Activated T-cell treated with anti-CD3 and anti-CD28 coated beads, Interleukin-2, amount 50 U/mL, for 1 hour (primary cell): ENCODE measurements at regions not wholly inside any gene's neighbourhood (a gene's known extent, or its start where the extent isn't known, plus 50 kb on each side); places are given as distances from the start of the nearest gene placed in this dataset.

Experiments
- DNase-seq: peaks from one replicate; pipeline ENCODE4 v3.0.0-alpha.2; 2020

- no peak for DNase-seq
These were observed 138.3 kb upstream of the CDH13 start for GRCh38 chr16:82488460-82488859.

- no peak for DNase-seq
These were observed 145.3 kb upstream of the CDH13 start for GRCh38 chr16:82481455-82481854.

GRCh38 chr16:82476786-82477185 lies 150.0 kb upstream of the CDH13 start:
- no peak for DNase-seq

GRCh38 chr16:82470620-82471152 lies 156.1 kb upstream of the CDH13 start:
- no peak for DNase-seq

- no peak for DNase-seq
These were observed 156.8 kb upstream of the CDH13 start for GRCh38 chr16:82470016-82470415.

- no peak for DNase-seq
These were observed 162.6 kb upstream of the CDH13 start for GRCh38 chr16:82464187-82464586.

- DNase-seq: no peak
These were observed 166.0 kb upstream of the CDH13 start for GRCh38 chr16:82460766-82461165.

- no peak for DNase-seq
These were observed 167.1 kb upstream of the CDH13 start for GRCh38 chr16:82459580-82460256.

GRCh38 chr16:82456683-82457082 lies 170.1 kb upstream of the CDH13 start:
- no peak for DNase-seq

GRCh38 chr16:82454566-82454965 lies 172.2 kb upstream of the CDH13 start:
- DNase-seq: no peak

GRCh38 chr16:82454152-82454551 lies 172.6 kb upstream of the CDH13 start:
- DNase-seq: no peak

GRCh38 chr16:82452004-82452756 lies 174.6 kb upstream of the CDH13 start:
- DNase-seq: no peak

GRCh38 chr16:82451449-82451848 lies 175.3 kb upstream of the CDH13 start:
- DNase-seq: no peak

- DNase-seq: no peak
These were observed 186.4 kb upstream of the CDH13 start for GRCh38 chr16:82440336-82440735.

GRCh38 chr16:82439678-82440293 lies 187.0 kb upstream of the CDH13 start:
- DNase-seq: no peak

- no peak for DNase-seq
These were observed 193.7 kb upstream of the CDH13 start for GRCh38 chr16:82433042-82433441.

GRCh38 chr16:82432261-82432660 lies 194.5 kb upstream of the CDH13 start:
- DNase-seq: no peak

GRCh38 chr16:82425661-82426060 lies 201.1 kb upstream of the CDH13 start:
- no peak for DNase-seq

GRCh38 chr16:82421851-82422250 lies 204.9 kb upstream of the CDH13 start:
- DNase-seq: no peak

- DNase-seq: no peak
These were observed 207.4 kb upstream of the CDH13 start for GRCh38 chr16:82419332-82419731.

- no peak for DNase-seq
These were observed 212.3 kb upstream of the CDH13 start for GRCh38 chr16:82414476-82414875.

- no peak for DNase-seq
These were observed 214.0 kb upstream of the CDH13 start for GRCh38 chr16:82412770-82413169.

GRCh38 chr16:82405736-82406135 lies 221.0 kb upstream of the CDH13 start:
- no peak for DNase-seq
